HepG2 (cell line): ENCODE measurements at regions not wholly inside any gene's neighbourhood (a gene's known extent, or its start where the extent isn't known, plus 50 kb on each side); places are given as distances from the start of the nearest gene placed in this dataset.

Source experiments
- FOXA1 ChIP-seq, 2 experiments: fragments of 450-650 bp in 1 of 2; sonication (generic) in 1 of 2; formaldehyde crosslinking in 1 of 2; IDR thresholded peaks; 2 replicates each; pipeline versions ENCODE4 v1.4.0 to v1.6.1; 2016 to 2020; ENCODE audit warnings: missing genetic modification reagents in 1 of 2
- KMT2A ChIP-seq: sonication (generic); formaldehyde crosslinking; IDR thresholded peaks from 2 replicates; pipeline ENCODE4 v1.4.0; 2020; ENCODE audit warnings: missing genetic modification reagents
- NBN ChIP-seq: fragments of 450-650 bp; conservative IDR thresholded peaks from 2 replicates; pipeline ENCODE4 v1.6.1; 2017
- POLR2AphosphoS5 ChIP-seq: IDR thresholded peaks from 2 replicates; pipeline ENCODE4 v1.6.1; 2012; ENCODE audit warnings: low read depth, low read length
- RBAK ChIP-seq: sonication (generic); formaldehyde crosslinking; IDR thresholded peaks from 2 replicates; pipeline ENCODE4 v1.5.1; 2020; ENCODE audit warnings: mild to moderate bottlenecking, missing genetic modification reagents
- SALL1 ChIP-seq: sonication (generic); formaldehyde crosslinking; IDR thresholded peaks from 2 replicates; pipeline ENCODE4 v1.8.0; 2022; ENCODE audit warnings: mild to moderate bottlenecking, missing genetic modification reagents
- STAG1 ChIP-seq: sonication (generic); formaldehyde crosslinking; IDR thresholded peaks from 2 replicates; pipeline ENCODE4 v1.4.0; 2020; ENCODE audit warnings: missing genetic modification reagents
- ZFX ChIP-seq: sonication (generic); formaldehyde crosslinking; IDR thresholded peaks from 2 replicates; pipeline ENCODE4 v1.4.0; 2020; ENCODE audit warnings: mild to moderate bottlenecking, low read depth, missing genetic modification reagents, moderate library complexity
- TF ChIP-seq, protein P1 (sequence below): sonication (generic); formaldehyde crosslinking; IDR thresholded peaks from 2 replicates; pipeline ENCODE4 v1.5.0; 2020; ENCODE audit warnings: mild to moderate bottlenecking, missing genetic modification reagents, moderate library complexity
- TF ChIP-seq, protein P2 (sequence below): sonication (generic); formaldehyde crosslinking; IDR thresholded peaks from 2 replicates; pipeline ENCODE4 v1.5.0; 2020; ENCODE audit warnings: mild to moderate bottlenecking, missing genetic modification reagents
- TF ChIP-seq, protein P3 (sequence below): sonication (generic); formaldehyde crosslinking; IDR thresholded peaks from 2 replicates; pipeline ENCODE4 v1.4.0; 2020; ENCODE audit warnings: mild to moderate bottlenecking, low read depth, missing genetic modification reagents

DNA sequence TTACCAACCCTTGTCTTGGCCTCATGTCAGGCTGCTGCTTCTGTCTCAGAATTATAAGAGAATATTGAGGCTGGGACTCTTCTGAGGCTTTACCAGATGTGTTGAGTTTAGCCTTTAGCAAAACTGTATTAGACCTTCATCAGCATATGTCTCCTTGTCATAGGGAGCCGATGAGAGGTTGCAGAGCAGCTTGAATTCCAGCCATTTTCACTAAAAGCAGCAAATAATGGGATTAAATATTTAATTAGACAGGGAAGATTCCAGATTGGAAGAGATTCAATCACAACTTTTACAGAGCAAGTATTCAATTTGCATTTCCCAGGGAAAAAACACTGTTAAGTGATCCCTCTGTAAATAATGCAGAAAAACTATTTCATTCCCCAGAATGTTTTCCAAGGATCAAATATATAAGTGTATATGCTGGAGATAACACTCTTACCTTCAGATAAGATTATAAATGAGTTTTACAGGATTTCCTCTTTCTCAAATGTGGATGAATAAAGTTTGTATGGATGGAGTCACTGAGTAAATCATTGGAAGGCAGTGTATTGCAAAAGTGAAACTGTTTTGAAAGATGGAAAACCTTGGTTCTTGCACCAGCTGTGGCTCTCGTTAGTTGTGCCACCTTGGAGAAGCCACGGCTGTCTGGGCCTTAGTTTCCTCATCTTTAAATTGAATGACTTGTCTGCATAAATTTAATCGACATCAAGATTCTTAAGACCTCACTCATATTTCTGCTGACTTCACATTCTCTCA lies 466.4 kb upstream of the SGO1 start:
- TF ChIP-seq STAG1 (CRISPR knock-in tag) (no peak), SALL1 (CRISPR knock-in tag) (no peak), POLR2AphosphoS5 (no peak), ZFX (no peak), FOXA1 (IDR thresholded peaks at IDR 0.05) (no peak), FOXA1 (CRISPR knock-in tag; IDR thresholded peaks at IDR 0.05) (no peak), RBAK (CRISPR knock-in tag) (no peak), NBN (no peak), KMT2A (no peak)
- TF ChIP-seq, protein P1, sequence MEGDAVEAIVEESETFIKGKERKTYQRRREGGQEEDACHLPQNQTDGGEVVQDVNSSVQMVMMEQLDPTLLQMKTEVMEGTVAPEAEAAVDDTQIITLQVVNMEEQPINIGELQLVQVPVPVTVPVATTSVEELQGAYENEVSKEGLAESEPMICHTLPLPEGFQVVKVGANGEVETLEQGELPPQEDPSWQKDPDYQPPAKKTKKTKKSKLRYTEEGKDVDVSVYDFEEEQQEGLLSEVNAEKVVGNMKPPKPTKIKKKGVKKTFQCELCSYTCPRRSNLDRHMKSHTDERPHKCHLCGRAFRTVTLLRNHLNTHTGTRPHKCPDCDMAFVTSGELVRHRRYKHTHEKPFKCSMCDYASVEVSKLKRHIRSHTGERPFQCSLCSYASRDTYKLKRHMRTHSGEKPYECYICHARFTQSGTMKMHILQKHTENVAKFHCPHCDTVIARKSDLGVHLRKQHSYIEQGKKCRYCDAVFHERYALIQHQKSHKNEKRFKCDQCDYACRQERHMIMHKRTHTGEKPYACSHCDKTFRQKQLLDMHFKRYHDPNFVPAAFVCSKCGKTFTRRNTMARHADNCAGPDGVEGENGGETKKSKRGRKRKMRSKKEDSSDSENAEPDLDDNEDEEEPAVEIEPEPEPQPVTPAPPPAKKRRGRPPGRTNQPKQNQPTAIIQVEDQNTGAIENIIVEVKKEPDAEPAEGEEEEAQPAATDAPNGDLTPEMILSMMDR (CRISPR knock-in tag) = no peak
- TF ChIP-seq, protein P2, sequence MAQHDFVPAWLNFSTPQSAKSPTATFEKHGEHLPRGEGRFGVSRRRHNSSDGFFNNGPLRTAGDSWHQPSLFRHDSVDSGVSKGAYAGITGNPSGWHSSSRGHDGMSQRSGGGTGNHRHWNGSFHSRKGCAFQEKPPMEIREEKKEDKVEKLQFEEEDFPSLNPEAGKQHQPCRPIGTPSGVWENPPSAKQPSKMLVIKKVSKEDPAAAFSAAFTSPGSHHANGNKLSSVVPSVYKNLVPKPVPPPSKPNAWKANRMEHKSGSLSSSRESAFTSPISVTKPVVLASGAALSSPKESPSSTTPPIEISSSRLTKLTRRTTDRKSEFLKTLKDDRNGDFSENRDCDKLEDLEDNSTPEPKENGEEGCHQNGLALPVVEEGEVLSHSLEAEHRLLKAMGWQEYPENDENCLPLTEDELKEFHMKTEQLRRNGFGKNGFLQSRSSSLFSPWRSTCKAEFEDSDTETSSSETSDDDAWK = no peak
- TF ChIP-seq, protein P3, sequence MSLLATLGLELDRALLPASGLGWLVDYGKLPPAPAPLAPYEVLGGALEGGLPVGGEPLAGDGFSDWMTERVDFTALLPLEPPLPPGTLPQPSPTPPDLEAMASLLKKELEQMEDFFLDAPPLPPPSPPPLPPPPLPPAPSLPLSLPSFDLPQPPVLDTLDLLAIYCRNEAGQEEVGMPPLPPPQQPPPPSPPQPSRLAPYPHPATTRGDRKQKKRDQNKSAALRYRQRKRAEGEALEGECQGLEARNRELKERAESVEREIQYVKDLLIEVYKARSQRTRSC (CRISPR knock-in tag) = no peak
